ENCODE measurements at regions not wholly inside any gene's neighbourhood (a gene's known extent, or its start where the extent isn't known, plus 50 kb on each side); places are given as distances from the start of the nearest gene placed in this dataset.

GRCh38 chr6:170074435-170074834 is 216.4 kb downstream of the DLL1 start:
- H4K20me1 ChIP-seq (ENCODE audit: low read depth, low read length) = no peaks in the 10 kb centered on the region
- no peak overlapping the region for H3K4me3 ChIP-seq (ENCODE audit: insufficient read depth, low read length, poor library complexity, severe bottlenecking)
- H2AFZ ChIP-seq (ENCODE audit: low read depth, low read length, severe bottlenecking) = no peak overlapping the region
- no peak overlapping the region for H3K27ac ChIP-seq (ENCODE audit: low read depth, low read length)
- no peaks in the 10 kb centered on the region for H3K27me3 ChIP-seq (ENCODE audit: low read length)
- H3K4me2 ChIP-seq (ENCODE audit: low read depth, low read length, poor library complexity, severe bottlenecking) = no peak overlapping the region
- no peaks in the 10 kb centered on the region for H3K79me2 ChIP-seq (ENCODE audit: insufficient read depth, low read length)
- H3K9me3 ChIP-seq (ENCODE audit: insufficient read depth, low read length) = no peaks in the 10 kb centered on the region
- H3K9me2 ChIP-seq (replicated peaks; ENCODE audit: insufficient read depth, low read length) = no peaks in the 10 kb centered on the region
- no peaks in the 10 kb centered on the region for H3K36me3 ChIP-seq (ENCODE audit: low read length)
- no peak for TF ChIP-seq CTCF (IDR thresholded peaks at IDR 0.05; ENCODE audit: insufficient read depth, low read length, poor library complexity, severe bottlenecking)
- TF ChIP-seq EZH2phosphoT487 (conservative IDR thresholded peaks at IDR 0.05; ENCODE audit: low read length) = no peak
- no peak overlapping the region for H3K9ac ChIP-seq (ENCODE audit: low read length)
- H3F3A ChIP-seq (ENCODE audit: insufficient read depth) = no peaks in the 10 kb centered on the region

GRCh38 chr6:170073846-170074245 is 217.0 kb downstream of the DLL1 start:
- no peak overlapping the region for H3K27ac ChIP-seq (ENCODE audit: low read depth, low read length)
- no peak overlapping the region for H3K4me3 ChIP-seq (ENCODE audit: insufficient read depth, low read length, poor library complexity, severe bottlenecking)
- TF ChIP-seq EZH2phosphoT487 (conservative IDR thresholded peaks at IDR 0.05; ENCODE audit: low read length) = no peak
- no peak for TF ChIP-seq CTCF (IDR thresholded peaks at IDR 0.05; ENCODE audit: insufficient read depth, low read length, poor library complexity, severe bottlenecking)
- H3K9me2 ChIP-seq (replicated peaks; ENCODE audit: insufficient read depth, low read length) = no peaks in the 10 kb centered on the region
- no peaks in the 10 kb centered on the region for H3F3A ChIP-seq (ENCODE audit: insufficient read depth)
- H4K20me1 ChIP-seq (ENCODE audit: low read depth, low read length) = no peaks in the 10 kb centered on the region
- H3K4me2 ChIP-seq (ENCODE audit: low read depth, low read length, poor library complexity, severe bottlenecking) = no peak overlapping the region
- H3K36me3 ChIP-seq (ENCODE audit: low read length) = no peaks in the 10 kb centered on the region
- H3K9ac ChIP-seq (ENCODE audit: low read length) = no peak overlapping the region
- no peaks in the 10 kb centered on the region for H3K9me3 ChIP-seq (ENCODE audit: insufficient read depth, low read length)
- H2AFZ ChIP-seq (ENCODE audit: low read depth, low read length, severe bottlenecking) = no peak overlapping the region
- H3K27me3 ChIP-seq (ENCODE audit: low read length) = no peaks in the 10 kb centered on the region
- H3K79me2 ChIP-seq (ENCODE audit: insufficient read depth, low read length) = no peaks in the 10 kb centered on the region

DNA sequence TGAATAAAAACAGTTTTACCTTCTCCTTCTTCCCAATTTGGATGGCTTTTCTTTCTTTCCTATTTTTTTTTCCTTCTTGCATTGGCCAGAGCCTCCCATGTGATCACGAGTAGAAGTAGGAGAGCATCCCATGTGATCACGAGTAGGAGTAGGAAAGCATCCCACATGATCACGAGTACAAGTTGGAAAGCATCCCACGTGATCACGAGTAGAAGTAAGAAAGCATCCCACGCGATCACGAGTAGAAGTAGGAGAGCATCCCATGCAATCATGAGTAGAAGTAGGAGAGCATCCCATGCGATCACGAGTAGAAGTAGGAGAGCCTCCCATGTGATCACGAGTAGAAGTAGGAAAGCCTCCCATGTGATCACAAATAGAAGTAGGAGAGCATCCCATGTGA is 218.6 kb downstream of the DLL1 start:
- H3K9me3 ChIP-seq (ENCODE audit: insufficient read depth, low read length) = no peaks in the 10 kb centered on the region
- no peak overlapping the region for H3K4me2 ChIP-seq (ENCODE audit: low read depth, low read length, poor library complexity, severe bottlenecking)
- H3K79me2 ChIP-seq (ENCODE audit: insufficient read depth, low read length) = no peaks in the 10 kb centered on the region
- no peak overlapping the region for H3K9ac ChIP-seq (ENCODE audit: low read length)
- no peak overlapping the region for H3K4me3 ChIP-seq (ENCODE audit: insufficient read depth, low read length, poor library complexity, severe bottlenecking)
- H4K20me1 ChIP-seq (ENCODE audit: low read depth, low read length) = no peaks in the 10 kb centered on the region
- H2AFZ ChIP-seq (ENCODE audit: low read depth, low read length, severe bottlenecking) = no peak overlapping the region
- no peaks in the 10 kb centered on the region for H3F3A ChIP-seq (ENCODE audit: insufficient read depth)
- H3K36me3 ChIP-seq (ENCODE audit: low read length) = no peaks in the 10 kb centered on the region
- no peaks in the 10 kb centered on the region for H3K9me2 ChIP-seq (replicated peaks; ENCODE audit: insufficient read depth, low read length)
- TF ChIP-seq EZH2phosphoT487 (conservative IDR thresholded peaks at IDR 0.05; ENCODE audit: low read length) (no peak), CTCF (IDR thresholded peaks at IDR 0.05; ENCODE audit: insufficient read depth, low read length, poor library complexity, severe bottlenecking) (no peak)
- H3K27ac ChIP-seq (ENCODE audit: low read depth, low read length) = no peak overlapping the region
- H3K27me3 ChIP-seq (ENCODE audit: low read length) = no peaks in the 10 kb centered on the region

- Histone ChIP-seq H3F3A (ENCODE audit: insufficient read depth) (no peaks in the 10 kb centered on the region), H3K36me3 (ENCODE audit: low read length) (no peaks in the 10 kb centered on the region), H3K9me3 (ENCODE audit: insufficient read depth, low read length) (no peaks in the 10 kb centered on the region), H2AFZ (ENCODE audit: low read depth, low read length, severe bottlenecking) (no peak overlapping the region), H3K27ac (ENCODE audit: low read depth, low read length) (no peak overlapping the region), H3K27me3 (ENCODE audit: low read length) (no peaks in the 10 kb centered on the region), H3K4me3 (ENCODE audit: insufficient read depth, low read length, poor library complexity, severe bottlenecking) (no peak overlapping the region), H3K9ac (ENCODE audit: low read length) (no peak overlapping the region), H3K4me2 (ENCODE audit: low read depth, low read length, poor library complexity, severe bottlenecking) (no peak overlapping the region), H3K9me2 (replicated peaks; ENCODE audit: insufficient read depth, low read length) (no peaks in the 10 kb centered on the region), H4K20me1 (ENCODE audit: low read depth, low read length) (no peaks in the 10 kb centered on the region), H3K79me2 (ENCODE audit: insufficient read depth, low read length) (no peaks in the 10 kb centered on the region)
- TF ChIP-seq CTCF (IDR thresholded peaks at IDR 0.05; ENCODE audit: insufficient read depth, low read length, poor library complexity, severe bottlenecking) = no peak
- TF ChIP-seq EZH2phosphoT487 (conservative IDR thresholded peaks at IDR 0.05; ENCODE audit: low read length) = no peak
These were observed 221.3 kb downstream of the DLL1 start for GRCh38 chr6:170069611-170070010.

Measured in SU-DHL-6 (cell line).